NCI-H1092 (cell line): ENCODE measurements at regions not wholly inside any gene's neighbourhood (a gene's known extent, or its start where the extent isn't known, plus 50 kb on each side); places are given as distances from the start of the nearest gene placed in this dataset.
"Not testable (repeated sequence)": the region's sequence is repeated elsewhere in the genome, so short reads cannot be mapped to it uniquely, and the experiment has no call there.

Experiments used
- DNase-seq: peaks from one replicate; lab custom pipeline; 2025; lab: John Stamatoyannopoulos, UW

GRCh38 chr11:69869311-69869939 lies 50.2 kb upstream of the FGF3 start:
- no peak for DNase-seq

GRCh38 chr11:69870766-69871165 lies 51.5 kb upstream of the FGF3 start:
- no peak for DNase-seq

GRCh38 chr11:69873166-69874077 lies 54.2 kb upstream of the FGF3 start:
- DNase-seq = no peak

- no peak for DNase-seq
Observed at GRCh38 chr11:69874178-69874983, 55.2 kb upstream of the FGF3 start.

- DNase-seq = no peak
Observed at GRCh38 chr11:69874984-69875624, 55.9 kb upstream of the FGF3 start.

GRCh38 chr11:69876013-69876412 lies 56.8 kb upstream of the FGF3 start:
- no peak for DNase-seq

- DNase-seq = no peak
Observed at GRCh38 chr11:69877235-69877634, 58.0 kb upstream of the FGF3 start.

GRCh38 chr11:69877704-69878103 lies 58.5 kb upstream of the FGF3 start:
- not testable (repeated sequence) for DNase-seq

- no peak for DNase-seq
Observed at GRCh38 chr11:69878144-69878883, 59.1 kb upstream of the FGF3 start.

GRCh38 chr11:69878927-69879728 lies 59.9 kb upstream of the FGF3 start:
- DNase-seq = no peak

- DNase-seq = no peak
Observed at GRCh38 chr11:69879729-69880005, 60.5 kb upstream of the FGF3 start.

- DNase-seq = no peak
Observed at GRCh38 chr11:69880041-69880825, 61.0 kb upstream of the FGF3 start.

- no peak for DNase-seq
Observed at GRCh38 chr11:69880826-69881445, 61.7 kb upstream of the FGF3 start.

- no peak for DNase-seq
Observed at GRCh38 chr11:69881467-69882269, 62.5 kb upstream of the FGF3 start.

GRCh38 chr11:69882270-69882608 lies 63.0 kb upstream of the FGF3 start:
- DNase-seq = no peak

- no peak for DNase-seq
Observed at GRCh38 chr11:69883292-69884255, 64.4 kb upstream of the FGF3 start.

GRCh38 chr11:69884286-69884685 lies 65.1 kb upstream of the FGF3 start:
- DNase-seq = no peak

- no peak for DNase-seq
Observed at GRCh38 chr11:69884751-69885150, 65.5 kb upstream of the FGF3 start.
